ENCODE measurements at regions not wholly inside any gene's neighbourhood (a gene's known extent, or its start where the extent isn't known, plus 50 kb on each side); places are given as distances from the start of the nearest gene placed in this dataset.
"Not testable (repeated sequence)": the region's sequence is repeated elsewhere in the genome, so short reads cannot be mapped to it uniquely, and the experiment has no call there.

GRCh38 chr1:194755241-194755994 lies 1569.0 kb upstream of the B3GALT2 start:
- DNase-seq: no peak

DNA sequence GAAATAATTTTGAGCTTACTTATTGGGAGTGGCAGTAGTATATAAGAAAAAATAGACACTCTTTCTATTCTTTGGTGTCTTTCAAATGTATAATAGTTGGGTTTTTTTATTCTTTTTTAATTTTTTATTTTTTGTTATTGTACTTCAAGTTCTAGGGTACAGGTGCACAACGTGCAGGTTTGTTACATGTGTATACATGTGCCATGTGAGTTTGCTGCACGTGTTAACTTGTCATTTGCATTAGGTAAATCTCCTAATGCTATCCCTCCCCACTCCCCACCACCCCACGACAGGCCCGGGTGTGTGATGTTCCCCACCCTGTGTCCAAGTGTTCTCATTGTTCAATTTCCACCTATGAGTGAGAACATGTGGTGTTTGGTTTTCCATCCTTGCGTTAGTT lies 1552.4 kb upstream of the B3GALT2 start:
- not testable (repeated sequence) for DNase-seq

DNA sequence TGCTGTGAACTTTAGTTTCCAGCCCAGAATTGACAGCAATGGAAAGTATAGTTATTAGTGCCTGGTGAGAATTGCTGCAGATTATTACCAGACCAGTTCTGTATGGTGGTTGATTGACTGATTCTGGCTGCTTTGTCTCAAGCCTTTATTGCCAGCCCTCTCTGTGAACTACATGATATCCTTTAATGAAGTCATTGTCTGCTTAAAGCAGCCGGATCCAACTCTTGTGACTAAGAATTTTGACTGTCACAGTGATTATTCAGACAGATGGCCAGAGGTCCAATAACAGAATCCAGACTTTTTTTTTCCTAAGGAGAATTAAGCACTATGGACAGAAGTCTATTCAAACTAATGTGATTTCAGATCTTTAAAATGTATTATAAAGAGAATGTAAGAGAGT lies 1548.6 kb upstream of the B3GALT2 start:
- no peak for DNase-seq

DNA sequence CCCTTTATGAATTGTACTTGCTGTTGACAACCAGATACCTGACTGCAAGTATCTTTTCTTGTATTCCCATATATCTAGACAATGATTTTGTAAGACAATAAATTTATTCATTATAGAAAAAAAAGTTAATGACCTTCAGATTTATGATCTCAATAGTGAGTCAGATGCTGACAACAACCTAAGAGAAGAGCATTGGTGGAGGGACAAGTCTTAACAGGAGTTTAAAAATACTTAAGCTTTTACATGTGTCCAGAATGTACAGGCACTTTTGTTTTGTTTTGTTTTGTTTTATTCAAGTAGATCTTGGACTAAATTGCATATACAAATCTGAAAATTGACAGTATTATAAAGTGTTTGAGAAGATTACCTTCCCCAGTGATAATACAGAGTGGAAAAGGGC lies 1544.6 kb upstream of the B3GALT2 start:
- no peak for DNase-seq

DNA sequence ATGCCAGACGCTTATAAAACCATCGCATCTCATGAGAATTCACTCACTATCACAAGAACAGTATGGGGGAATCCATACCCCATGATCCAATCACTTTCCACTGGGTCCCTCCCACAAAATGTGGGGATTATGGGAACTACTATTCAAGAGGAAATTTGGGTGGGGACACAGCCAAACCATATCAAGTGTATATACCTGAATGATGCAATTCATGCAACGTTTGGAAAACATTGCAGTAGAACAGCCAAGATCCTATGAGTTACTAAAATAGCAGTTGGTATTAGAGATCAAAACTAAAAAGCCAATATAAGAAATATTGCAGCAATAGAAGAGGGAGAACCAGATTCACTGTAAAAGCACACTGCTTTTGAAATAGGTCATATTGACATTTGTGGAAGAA lies 1543.9 kb upstream of the B3GALT2 start:
- no peak for DNase-seq

- DNase-seq: no peak
These were observed 1536.7 kb upstream of the B3GALT2 start for GRCh38 chr1:194723067-194723466.

GRCh38 chr1:194717941-194718340 lies 1531.5 kb upstream of the B3GALT2 start:
- no peak for DNase-seq

DNA sequence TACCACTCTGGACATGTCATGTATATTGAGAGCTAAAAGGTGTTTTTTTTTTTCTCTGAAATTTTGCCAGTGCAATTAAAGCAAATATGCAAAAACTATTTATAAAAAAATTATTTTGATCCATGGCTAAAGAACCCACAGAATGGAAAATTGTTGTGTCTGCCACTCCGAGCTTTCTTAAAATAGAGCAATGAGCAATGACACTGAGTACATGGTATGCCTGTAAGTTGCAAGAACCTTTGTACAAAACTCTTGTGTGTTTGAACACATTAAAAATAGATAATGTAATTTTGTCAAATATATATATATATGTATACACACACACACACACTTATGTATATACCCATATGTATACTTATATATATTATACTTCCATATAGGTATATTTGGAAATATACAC lies 1530.9 kb upstream of the B3GALT2 start:
- no peak for DNase-seq

- no peak for DNase-seq
These were observed 1524.3 kb upstream of the B3GALT2 start for GRCh38 chr1:194710671-194711070.

- no peak for DNase-seq
These were observed 1523.0 kb upstream of the B3GALT2 start for GRCh38 chr1:194709439-194709838.

GRCh38 chr1:194707074-194707473 lies 1520.7 kb upstream of the B3GALT2 start:
- DNase-seq: no peak

- DNase-seq: no peak
These were observed 1518.9 kb upstream of the B3GALT2 start for GRCh38 chr1:194705123-194705854.

DNA sequence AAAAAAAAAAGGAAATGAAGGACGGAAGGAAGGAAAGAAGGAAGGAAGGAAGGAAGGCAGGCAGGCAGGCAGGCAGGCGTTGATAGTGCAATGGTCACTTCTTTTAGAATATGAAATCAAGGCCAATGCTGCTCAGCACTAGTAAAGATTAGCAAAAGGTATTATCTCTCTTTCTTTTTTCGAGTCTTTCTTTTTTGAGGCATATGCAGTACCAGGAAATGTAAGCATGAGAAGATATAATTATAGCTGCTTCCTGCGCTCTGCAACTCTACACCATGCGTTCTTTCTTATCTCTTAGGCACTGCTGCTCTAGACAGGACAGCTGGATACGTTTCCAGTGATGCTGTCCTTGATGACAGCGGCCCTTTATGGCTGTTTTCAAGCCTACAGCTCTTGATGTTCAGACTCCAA lies 1512.5 kb upstream of the B3GALT2 start:
- DNase-seq: no peak

DNA sequence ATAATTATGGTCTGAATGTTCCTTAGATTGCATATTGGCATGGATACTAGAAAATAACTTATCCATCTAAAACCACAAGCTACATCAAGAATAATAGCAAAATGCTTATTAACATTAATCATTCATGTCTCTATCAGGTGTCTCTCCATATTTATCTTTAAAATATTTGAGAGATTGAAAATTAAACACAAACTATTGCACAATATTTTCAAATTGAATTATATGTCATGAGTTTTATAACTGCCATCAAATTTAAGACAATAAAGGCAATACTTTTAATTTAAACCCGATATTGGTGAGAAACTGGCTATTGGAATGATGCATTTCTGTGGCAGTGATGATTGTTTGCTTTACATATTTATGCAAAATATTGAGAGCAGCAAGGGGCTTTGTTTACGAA lies 1506.8 kb upstream of the B3GALT2 start:
- DNase-seq: no peak

GRCh38 chr1:194684636-194685035 lies 1498.2 kb upstream of the B3GALT2 start:
- DNase-seq: no peak

DNA sequence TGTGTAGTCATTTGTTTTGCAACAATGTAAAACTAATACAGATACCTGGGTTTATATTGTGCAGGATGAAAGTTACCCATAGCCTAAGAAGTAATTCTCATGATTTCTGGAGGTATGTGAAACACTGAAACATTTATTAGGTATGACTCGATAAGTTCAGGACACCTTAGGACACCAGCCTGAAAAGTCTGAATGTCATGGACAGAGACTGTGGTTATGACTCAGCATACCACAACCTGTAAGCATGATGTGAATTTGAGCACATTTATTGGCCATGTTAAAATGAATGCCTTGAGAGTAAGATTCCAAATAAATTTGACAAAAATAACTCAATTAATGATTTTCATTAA lies 1471.7 kb upstream of the B3GALT2 start:
- DNase-seq: no peak

DNA sequence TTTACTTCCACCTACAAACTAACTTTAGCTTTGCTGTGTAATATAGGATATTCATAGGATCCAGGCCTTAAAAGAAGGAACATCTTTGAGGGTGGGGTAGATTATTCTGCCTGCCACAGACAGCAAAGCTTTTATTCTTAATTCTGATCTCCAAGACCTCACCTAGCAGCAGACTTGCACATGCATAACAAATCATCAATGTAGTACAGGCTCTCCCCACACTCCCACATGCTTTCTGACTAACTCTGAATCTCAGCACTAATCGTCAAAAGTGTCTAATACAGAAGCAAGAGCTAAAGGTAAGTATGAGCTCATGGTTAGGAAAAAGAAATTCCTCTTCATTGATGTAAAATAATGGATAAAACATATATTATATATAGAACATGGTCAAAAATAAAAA lies 1468.5 kb upstream of the B3GALT2 start:
- DNase-seq: no peak

DNA sequence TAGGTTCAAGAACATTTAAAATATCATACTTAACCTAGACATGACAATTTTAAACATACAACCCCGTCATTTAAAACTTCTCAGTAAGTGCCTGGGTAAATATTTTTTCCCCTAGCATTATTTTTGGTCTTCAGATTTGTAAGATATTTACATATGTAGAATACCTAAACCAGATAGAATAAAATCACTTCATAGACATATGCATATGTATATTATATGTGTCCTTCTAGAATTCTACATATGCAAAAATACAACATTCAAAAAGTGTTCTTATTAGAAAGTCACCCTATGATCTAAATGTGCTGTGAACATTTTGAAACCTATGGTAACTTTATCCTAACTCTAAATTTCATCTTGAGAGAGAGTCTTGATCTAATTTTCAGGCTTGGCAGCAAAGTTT lies 1467.0 kb upstream of the B3GALT2 start:
- no peak for DNase-seq

DNA sequence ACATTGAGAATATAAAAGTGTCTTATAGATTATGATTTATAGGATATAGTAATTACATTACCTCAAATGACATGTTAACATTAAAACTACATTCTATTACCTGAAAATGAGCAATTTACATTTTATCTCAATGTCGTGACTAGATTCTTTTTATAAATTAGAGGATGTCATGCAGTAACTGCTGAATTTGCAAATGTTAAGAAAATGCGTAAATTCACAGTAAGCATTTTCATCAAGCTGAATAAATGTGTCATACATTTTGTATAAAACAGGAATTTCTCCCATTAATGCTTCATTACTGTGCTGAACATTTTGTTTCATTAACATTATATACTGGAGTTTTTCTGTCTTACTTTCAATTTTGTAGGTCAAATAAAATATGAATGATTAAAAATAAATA lies 1460.7 kb upstream of the B3GALT2 start:
- no peak for DNase-seq

DNA sequence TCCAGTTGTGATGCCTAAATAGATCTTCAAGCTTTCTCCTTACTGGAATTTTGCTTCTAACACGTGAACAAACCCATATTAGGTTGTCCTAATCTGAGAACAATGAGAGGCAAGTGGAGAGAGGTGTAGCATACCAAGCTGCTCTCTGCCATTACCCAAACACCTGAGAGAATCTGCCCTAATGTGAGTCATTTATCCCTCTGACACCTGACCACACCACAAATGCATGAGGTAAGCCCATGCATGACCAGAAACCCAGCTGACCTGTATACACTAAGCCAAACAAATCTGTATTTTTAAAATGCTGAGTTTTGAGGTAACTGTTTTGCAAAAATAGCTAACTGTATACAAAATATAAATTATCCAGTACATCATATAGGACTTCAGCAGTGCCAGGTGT lies 1458.1 kb upstream of the B3GALT2 start:
- DNase-seq: no peak

DNA sequence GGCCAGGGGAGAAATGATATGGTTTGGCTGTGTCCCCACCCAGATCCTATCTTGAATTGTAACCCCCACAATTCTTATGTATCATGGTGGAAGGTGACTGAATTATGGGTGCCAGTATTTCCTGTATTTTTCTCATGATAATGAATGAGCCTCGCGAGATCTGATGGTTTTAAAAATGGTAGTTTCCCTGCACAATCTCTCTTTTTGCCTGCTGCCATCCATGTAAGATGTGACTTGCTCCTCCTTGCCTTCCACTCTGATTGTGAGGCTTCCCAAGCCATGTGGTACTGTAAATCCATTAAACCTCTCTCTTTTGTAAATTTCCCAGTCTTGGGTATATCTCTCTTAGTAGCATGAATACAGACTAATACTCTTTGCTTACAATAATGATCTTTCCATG lies 1453.9 kb upstream of the B3GALT2 start:
- DNase-seq: no peak

GRCh38 chr1:194629011-194629410 lies 1442.6 kb upstream of the B3GALT2 start:
- DNase-seq: no peak

DNA sequence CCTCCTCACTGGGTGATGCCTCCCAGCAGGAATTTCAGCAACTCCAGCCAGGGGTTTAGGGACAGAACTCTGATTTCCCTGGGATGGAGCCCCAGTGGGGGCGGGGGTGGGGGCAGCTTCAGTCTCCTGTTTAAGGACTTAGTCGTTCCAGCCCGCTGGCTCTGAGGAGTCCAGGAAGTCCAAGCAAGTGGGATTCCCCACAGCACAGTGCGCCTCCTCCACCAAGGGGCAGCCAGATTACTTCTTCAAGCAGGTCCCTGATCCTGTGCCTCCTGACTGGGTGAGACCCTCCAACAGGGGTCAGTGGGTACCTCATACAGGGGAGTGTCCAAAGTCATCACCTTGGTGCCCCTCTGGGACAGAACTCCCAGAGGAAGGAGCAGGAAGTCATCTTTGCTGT lies 1438.4 kb upstream of the B3GALT2 start:
- DNase-seq: no peak

- DNase-seq: no peak
These were observed 1431.7 kb upstream of the B3GALT2 start for GRCh38 chr1:194618101-194618500.

GRCh38 chr1:194617272-194617671 lies 1430.9 kb upstream of the B3GALT2 start:
- not testable (repeated sequence) for DNase-seq
